Liver (tissue), 3 donors: ENCODE measurements at regions not wholly inside any gene's neighbourhood (a gene's known extent, or its start where the extent isn't known, plus 50 kb on each side); places are given as distances from the start of the nearest gene placed in this dataset.

ENCODE experiments used
- CTCF ChIP-seq: fragments of 150-350 bp; IDR thresholded peaks from 2 replicates; pipeline ENCODE4 v1.5.1; 2017; ENCODE audit warnings: improper control_type of control experiment, low read depth, low read length; ENCODE audit not compliant: missing input control
- JUND ChIP-seq, 2 donors: IDR thresholded peaks; 2 replicates each; pipeline ENCODE4 v1.6.1; 2016; ENCODE audit warnings: antibody characterized with exemption in 2 of 2
- MAX ChIP-seq: IDR thresholded peaks from 2 replicates; pipeline ENCODE4 v1.6.1; 2016; ENCODE audit warnings: antibody characterized with exemption
- RAD21 ChIP-seq, 2 donors: IDR thresholded peaks; 2 replicates each; pipeline ENCODE4 v1.6.1; 2016; ENCODE audit warnings: antibody characterized with exemption in 2 of 2, mild to moderate bottlenecking in 2 of 2
- REST ChIP-seq: IDR thresholded peaks from 2 replicates; pipeline ENCODE4 v1.6.1; 2016; ENCODE audit warnings: antibody characterized with exemption, mild to moderate bottlenecking
- SP1 ChIP-seq: IDR thresholded peaks from 2 replicates; pipeline ENCODE4 v1.6.1; 2018; ENCODE audit warnings: antibody characterized with exemption, mild to moderate bottlenecking
- TAF1 ChIP-seq: conservative IDR thresholded peaks from 2 replicates; pipeline ENCODE4 v1.6.1; 2016; ENCODE audit warnings: antibody characterized with exemption, mild to moderate bottlenecking
- YY1 ChIP-seq: IDR thresholded peaks from 2 replicates; pipeline ENCODE4 v1.6.1; 2016; ENCODE audit warnings: antibody characterized with exemption, mild to moderate bottlenecking
- ZBTB33 ChIP-seq: IDR thresholded peaks from 2 replicates; pipeline ENCODE4 v1.6.1; 2016; ENCODE audit warnings: antibody characterized with exemption
- donor health status: healthy.
- donor health status: healthy.

- TF ChIP-seq CTCF (no peak), SP1 (no peak), JUND (IDR thresholded peaks at IDR 0.05) (no peak), RAD21 (IDR thresholded peaks at IDR 0.05) (no peak), ZBTB33 (no peak), REST (no peak), TAF1 (no peak), YY1 (no peak), MAX (no peak)
Measured at GRCh38 chr11:95563173-95563572, 226.4 kb downstream of the FAM76B start.
